SK-N-SH (cell line): ENCODE measurements at regions not wholly inside any gene's neighbourhood (a gene's known extent, or its start where the extent isn't known, plus 50 kb on each side); places are given as distances from the start of the nearest gene placed in this dataset.

ENCODE experiments used
- CTCF ChIP-seq: fragments of 200-600 bp; sonication (generic); IDR thresholded peaks from 2 replicates; pipeline ENCODE4 v1.6.1; 2017; ENCODE audit warnings: antibody characterized with exemption, mild to moderate bottlenecking, moderate library complexity
- ELF1 ChIP-seq: IDR thresholded peaks from 2 replicates; pipeline ENCODE4 v1.4.0; 2012
- JUND ChIP-seq: IDR thresholded peaks from 2 replicates; pipeline ENCODE4 v1.4.0; 2012
- MXI1 ChIP-seq: IDR thresholded peaks from 2 replicates; pipeline ENCODE4 v1.6.1; 2012; ENCODE audit warnings: mild to moderate bottlenecking, low read depth, low read length, improper control_type of control experiment
- NFIC ChIP-seq: IDR thresholded peaks from 2 replicates; pipeline ENCODE4 v1.4.0; 2012; ENCODE audit warnings: borderline replicate concordance
- NRF1 ChIP-seq: IDR thresholded peaks from 2 replicates; pipeline ENCODE4 v1.6.1; 2012; ENCODE audit warnings: low read depth, mild to moderate bottlenecking, low read length
- POLR2AphosphoS5 ChIP-seq: IDR thresholded peaks from 2 replicates; pipeline ENCODE4 v1.6.1; 2012; ENCODE audit warnings: low read depth, low read length
- RCOR1 ChIP-seq: fragments of 150-350 bp; IDR thresholded peaks from 2 replicates; pipeline ENCODE4 v1.6.1; 2017; ENCODE audit warnings: antibody characterized with exemption, low read length
- RFX5 ChIP-seq: IDR thresholded peaks from 2 replicates; pipeline ENCODE4 v1.6.1; 2012; ENCODE audit warnings: mild to moderate bottlenecking, improper control_type of control experiment, low read length
- RXRA ChIP-seq: IDR thresholded peaks from 2 replicates; pipeline ENCODE4 v1.4.0; 2012; ENCODE audit warnings: low read depth, mild to moderate bottlenecking, borderline replicate concordance
- SIN3A ChIP-seq: IDR thresholded peaks from 2 replicates; pipeline ENCODE4 v1.6.1; 2012; ENCODE audit warnings: low read depth, mild to moderate bottlenecking, low read length, moderate library complexity, borderline replicate concordance
- SMC3 ChIP-seq: IDR thresholded peaks from 2 replicates; pipeline ENCODE4 v1.6.1; 2012; ENCODE audit warnings: low read depth, low read length, improper control_type of control experiment
- TEAD4 ChIP-seq: IDR thresholded peaks from 2 replicates; pipeline ENCODE4 v1.4.0; 2012; ENCODE audit warnings: mild to moderate bottlenecking, borderline replicate concordance; ENCODE audit not compliant: insufficient read depth
- TF ChIP-seq, protein P1 (sequence below): IDR thresholded peaks from 2 replicates; pipeline ENCODE4 v1.4.0; 2012; ENCODE audit warnings: low read depth

DNA sequence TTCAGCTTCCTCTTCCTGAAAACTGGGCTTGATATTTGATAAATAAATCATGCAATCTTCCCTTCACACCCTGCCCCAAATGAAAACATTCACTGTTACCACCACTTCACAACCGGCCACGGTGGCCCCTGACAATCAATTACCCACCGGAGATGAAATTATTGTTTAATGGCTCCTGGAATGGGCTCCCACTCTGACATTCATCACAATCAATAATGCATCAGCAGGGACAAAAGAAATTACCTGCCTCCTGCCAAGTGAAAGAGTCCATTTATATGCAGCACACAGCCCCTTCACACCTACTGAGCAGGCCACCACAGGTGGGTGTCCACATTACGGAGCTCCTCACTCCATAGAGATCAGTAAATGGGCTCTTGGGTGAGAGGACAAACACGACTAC, 193.5 kb upstream of the SNX19 start:
- TF ChIP-seq CTCF (no peak), NRF1 (no peak), JUND (no peak), SIN3A (no peak), SMC3 (no peak), RCOR1 (no peak), NFIC (no peak), MXI1 (no peak), POLR2AphosphoS5 (no peak), RFX5 (no peak), RXRA (no peak), ELF1 (no peak), TEAD4 (no peak)
- TF ChIP-seq, protein P1, sequence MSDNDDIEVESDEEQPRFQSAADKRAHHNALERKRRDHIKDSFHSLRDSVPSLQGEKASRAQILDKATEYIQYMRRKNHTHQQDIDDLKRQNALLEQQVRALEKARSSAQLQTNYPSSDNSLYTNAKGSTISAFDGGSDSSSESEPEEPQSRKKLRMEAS: no peak
